Activated T-helper 9 cell treated with anti-CD3 and anti-CD28 coated beads, Interleukin-2, amount 50 U/mL, for 16 hours (primary cell): ENCODE measurements at regions not wholly inside any gene's neighbourhood (a gene's known extent, or its start where the extent isn't known, plus 50 kb on each side); places are given as distances from the start of the nearest gene placed in this dataset.

Experiments used
- DNase-seq: peaks from one replicate; pipeline ENCODE4 v3.0.0-alpha.2; 2020; ENCODE audit warnings: low read depth

DNA sequence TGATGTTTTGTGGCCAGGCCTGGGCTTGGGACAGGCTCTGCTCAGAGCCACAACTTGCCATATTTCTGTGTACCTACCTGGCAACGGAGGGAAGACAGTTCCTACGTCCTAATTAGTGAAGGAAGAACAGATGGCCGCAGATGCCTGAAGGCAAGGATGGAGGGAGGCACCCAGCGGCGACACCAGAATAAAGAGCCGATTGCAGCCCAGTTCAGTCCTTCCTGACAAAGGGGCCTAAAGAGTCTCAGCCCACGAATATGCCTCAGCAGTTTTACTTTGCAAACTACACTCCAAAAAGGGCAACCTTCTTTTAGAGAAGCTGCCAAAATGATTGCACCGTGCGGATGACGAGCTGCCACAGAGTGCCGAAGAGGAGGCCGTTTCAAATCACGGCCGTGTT is 585.8 kb downstream of the GLRX3 start:
- DNase-seq = no peak

DNA sequence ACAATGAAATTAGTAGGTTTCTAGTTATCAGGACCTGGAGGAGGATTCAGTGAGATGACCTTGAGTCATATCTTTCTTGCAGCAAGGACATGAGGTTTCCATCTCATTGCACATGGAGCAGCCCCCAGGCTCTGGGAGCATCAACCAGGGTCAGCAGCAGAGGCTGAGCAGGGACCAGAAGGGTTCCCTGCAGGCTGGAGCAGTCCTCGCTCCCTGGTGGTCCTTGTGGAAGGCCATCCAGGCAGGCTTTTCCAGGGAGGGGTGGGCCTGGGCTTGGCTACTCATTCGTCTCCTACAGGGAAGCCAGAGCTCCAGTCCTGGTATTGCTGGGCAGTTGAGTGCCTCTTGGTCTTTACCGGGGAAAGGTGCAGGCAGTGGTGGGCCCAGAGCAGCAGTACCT is 587.5 kb downstream of the GLRX3 start:
- no peak for DNase-seq

DNA sequence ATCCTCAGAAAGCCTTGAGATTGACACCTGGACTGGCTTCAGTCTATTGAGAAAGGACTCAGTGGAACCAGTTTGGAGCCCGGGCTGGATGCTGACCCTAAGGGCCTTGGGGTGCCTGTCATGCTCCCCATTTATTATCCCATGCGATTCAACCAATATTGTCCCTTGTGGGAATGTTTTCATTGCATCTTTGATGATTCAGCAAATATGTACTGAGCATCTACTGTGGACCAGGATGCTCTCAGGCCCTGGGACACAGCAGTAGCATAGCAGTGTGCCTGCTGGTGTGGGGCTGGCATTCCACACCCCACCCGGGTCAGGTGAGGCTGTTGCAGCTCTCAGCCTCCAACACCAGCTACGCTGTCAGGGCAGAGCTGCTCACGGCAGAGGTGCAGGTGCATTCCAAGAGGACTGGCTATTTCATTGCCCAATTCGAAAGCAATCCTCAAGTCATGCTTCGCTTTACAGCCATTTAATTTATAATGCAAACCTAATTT is 586.0 kb downstream of the TCERG1L start:
- DNase-seq = no peak

DNA sequence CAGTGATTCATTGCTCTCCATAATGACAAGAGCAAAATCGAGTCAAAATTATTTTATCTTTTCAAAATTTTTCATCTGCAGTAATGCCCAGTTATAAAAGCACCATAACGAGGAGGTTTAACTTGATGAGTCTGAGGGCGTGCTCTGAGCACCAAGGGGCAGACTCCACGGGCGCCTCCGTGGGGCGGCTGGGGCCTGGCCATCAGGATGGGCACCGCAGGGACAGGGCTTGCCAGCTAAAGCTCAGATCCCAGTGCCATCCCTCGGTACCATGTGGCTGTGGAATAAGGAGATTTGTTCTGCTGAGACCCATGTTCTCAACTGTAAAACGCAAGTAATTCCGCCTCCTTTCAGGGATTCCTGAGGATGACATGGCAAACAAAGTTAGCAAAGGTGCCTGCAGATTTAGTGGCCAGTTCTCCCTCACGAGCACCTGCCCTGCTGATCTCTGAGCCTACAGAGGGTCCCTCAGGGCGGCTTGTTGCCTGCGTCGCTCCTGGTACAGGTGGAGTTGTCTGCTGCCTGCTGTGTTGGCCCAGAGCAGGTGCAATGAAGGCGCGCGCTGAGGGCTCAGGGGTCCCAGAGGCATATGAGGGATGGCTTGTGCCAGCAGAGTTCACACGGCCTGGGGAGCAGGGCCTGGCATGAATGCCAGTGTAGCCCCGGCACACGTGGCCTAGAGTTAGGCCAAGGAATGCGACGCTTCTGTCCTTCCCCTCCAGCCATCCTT is 584.4 kb downstream of the TCERG1L start:
- DNase-seq = no peak

DNA sequence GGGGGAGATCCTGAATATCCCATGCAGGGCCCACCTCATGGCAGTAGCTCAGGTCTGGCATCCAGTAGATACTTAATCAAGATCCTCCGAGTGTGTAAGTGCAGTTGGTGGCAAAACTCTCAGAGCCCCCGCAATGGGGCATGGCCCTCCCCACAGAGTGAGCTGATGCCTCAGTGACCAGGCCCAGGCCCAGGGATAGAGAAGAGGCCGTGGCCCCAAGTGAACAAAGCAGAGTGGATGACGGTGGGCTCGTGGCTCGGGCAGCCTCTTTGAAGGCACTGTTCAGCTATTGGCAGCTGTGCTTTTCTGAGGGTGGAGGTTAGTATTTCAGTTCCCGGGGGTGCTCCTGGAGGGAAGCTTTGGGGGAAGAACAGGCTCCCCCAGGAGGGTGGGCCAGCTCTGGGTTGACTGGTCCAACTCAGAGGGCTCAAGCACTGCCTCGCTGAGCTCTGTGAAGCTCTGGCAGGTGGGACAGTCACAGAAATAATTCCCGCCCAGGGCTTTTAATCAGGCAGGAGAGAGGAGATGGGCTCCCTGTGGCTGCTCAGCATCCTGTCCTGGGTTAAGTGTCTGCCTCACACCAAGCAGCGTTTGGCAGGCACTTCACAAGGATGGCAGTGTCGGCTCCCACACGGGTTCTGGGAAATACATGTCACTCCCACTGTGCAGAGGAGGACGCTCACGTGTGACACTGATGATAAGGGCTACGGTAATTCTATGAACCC is 583.6 kb downstream of the TCERG1L start:
- no peak for DNase-seq

DNA sequence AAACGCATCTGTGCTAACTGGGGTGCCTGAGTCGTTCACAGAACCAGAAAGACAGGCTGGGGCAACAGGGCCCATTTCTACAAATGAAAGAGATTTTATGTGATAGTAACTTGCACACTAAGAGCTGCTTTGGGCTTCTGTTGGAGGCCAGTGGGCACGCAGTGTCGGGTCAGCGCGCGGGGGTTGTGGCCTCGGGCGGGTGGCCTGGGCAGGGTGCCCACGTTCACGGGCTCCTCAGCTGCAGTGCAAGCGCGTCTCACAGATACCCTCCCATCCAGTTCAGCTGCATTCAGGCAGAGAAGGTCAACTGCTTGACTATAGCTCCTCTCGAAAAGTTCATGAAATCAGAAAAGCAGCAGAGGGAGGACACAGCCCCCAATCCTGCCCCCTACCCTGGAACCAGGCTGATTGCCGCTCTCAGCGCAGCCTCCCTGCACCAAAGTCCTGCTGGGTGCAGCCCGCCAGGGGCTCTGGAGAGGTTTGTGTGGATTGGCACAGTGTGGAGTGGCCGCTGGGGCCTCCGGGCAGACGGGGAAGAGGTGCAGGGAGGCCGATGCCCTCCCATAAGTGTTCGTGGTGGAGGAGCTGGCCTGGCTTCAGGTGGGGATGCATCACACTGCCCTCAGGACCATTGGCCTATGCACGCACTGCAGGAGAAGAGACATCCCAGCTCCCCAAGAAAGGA is 582.8 kb downstream of the TCERG1L start:
- DNase-seq = no peak

DNA sequence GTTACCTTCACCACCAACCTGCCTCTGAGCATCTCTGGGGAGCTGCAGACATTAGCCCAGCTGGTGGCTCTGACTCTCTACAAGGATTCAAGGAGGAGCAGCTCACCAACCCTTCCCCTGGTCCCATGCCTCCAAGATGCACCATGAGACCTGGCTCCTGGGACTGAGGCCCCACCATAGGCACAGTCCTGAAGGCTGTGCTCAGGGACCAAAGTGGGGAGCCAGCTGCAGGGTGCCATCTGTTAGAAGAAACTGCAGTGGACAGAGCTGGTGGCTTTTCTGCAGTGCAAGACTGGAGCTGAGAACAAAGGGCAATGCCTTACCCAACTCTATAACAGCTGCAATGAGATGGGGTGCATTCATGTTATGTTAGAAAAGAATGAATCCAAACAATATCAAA is 581.6 kb downstream of the TCERG1L start:
- no peak for DNase-seq

DNA sequence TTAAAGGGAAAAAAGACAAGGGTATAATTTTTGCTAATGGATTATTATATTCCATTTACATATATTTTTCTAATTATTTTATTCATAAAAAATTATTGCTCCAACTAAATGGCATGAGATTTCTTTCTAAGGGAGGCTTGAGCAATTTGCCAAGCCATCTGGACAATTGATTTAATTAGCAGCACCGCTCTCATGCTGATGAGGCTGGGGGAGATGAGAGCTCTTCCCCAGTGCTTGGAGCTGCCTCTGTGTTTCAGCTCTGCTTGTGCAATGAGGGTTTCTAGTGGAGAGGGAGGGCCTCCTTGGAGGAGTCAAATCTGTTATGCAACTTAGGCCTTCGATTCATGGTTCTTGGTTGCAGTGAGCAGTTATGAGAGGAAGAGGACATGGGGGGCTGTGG is 574.3 kb downstream of the TCERG1L start:
- DNase-seq = no peak

DNA sequence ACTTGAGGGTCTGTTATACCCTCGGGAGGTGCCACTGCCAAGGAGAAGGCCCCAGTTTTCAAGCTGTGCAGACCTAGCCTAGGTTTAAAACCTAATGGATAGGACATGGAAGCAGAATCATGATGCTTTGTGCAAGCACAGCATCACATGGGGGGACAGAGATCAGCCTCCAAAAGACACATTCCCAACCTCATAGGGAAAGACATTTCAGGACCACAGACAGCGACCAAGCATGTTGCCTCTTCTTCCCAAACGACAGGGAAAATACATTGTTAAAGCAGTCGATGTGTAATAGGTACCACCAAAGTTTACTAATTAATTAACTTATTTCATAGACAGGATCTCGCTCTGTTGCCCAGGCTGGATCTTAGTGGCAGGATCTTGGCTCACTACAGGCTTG is 573.9 kb downstream of the TCERG1L start:
- DNase-seq = no peak

DNA sequence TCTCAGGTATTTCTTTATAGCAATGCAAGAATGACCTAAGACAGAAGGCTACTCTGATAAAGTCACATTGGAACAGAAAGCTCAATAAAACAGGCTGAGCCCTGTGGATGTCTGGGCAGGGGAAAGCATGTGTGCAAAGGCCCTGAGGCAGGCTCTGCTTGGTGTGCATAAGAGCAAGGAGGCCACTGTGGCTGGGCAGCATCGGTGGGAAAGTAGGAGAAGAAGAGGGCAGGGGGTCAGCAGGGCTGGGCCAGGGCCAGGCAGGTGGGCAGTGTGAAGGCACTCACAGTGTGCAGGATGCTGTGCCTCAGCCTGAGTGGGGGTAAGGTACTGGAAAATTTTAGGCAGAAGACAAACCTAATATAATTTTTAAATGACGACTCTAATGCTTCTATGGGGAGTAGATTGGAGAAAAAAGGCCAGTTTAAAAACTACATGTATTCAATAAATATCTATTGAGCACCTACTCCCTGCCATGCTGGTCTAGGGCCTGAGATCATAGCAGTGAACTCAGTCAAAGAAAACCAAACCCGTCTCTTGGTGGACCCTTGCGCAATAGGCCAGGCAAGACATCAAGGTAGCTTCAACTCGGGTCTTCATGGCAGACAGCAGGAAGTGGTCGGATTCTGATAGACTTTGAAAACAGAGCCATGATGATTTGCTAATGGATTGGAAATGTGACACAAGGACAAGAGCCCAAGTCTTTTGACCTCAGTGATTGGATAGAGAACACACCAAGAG is 572.3 kb downstream of the TCERG1L start:
- DNase-seq = no peak

DNA sequence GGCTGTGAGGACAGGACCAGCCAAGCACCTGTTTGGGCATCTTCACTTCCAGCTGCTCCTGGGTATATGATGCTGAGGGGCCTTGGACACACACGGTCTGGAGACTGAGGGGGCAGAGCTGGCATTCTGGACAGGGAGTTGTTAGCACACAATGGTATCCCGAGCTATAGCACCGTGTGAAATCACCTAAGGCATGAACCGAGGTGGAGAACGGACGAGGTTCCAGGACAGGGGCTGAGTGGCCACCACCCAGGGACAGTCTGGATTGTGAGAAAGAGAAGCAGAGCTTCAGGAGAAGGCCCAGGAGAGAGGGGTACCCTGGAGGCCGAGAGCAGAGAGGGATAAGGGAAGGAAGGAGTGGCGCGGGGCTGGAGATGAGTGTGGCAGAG is 571.8 kb downstream of the TCERG1L start:
- no peak for DNase-seq

DNA sequence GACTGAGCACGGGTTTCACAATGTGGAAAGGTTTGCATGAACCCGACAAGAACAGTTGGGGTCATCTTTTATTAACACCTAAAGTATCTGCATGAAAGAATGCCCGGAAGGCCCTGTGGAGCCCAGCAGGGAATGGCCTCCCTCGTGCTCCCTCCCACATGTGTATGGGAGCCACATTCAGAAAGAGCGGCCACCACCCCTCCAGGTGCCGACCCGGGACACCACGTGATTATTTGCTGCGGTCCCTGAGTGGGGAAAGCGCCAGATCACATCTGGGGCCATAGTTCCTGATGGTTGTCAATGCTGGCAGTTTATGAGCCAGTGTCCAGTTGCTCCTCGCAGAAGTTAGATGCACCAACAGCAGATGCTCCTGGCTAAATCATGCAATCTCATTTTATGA is 571.4 kb downstream of the TCERG1L start:
- no peak for DNase-seq

DNA sequence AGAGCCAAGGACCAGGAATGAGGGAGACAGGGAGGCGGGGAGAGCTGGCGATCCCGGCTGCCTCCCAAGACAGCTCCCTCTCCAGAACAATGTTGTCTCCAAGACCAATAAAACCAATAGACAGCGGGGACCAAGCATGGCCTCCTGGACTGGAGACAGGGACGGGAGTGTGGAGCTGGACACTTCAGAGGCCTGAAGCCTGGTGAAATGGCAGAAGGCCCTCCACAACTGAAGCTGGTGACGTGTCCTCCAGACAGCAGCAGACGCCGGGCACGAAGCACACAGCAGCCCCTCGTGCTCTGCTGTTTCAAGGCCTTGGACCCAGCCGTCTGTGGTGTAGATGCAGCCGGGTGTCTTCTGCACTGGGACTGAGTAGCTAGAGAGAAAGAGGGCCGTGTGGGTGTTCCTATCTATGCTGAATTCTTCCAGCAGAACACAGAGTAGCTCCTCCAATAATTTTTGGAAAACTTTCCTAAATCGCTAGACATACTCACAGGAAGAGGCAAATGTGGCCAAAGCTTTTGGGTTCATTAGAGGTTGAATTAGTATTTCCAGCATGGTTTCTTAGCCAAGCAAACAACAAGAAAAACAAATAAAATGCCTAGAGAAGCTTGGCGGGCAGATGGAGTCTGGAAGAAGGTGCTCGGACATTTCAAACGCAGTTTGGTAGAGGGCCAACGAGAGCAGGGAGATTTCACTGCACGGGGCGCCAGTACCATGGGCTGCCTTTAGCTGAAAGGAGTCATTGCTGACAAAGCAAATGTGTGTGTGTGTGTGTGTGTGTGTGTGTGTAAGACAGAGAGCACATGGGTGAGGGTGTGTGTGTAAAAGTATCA is 570.4 kb downstream of the TCERG1L start:
- no peak for DNase-seq

DNA sequence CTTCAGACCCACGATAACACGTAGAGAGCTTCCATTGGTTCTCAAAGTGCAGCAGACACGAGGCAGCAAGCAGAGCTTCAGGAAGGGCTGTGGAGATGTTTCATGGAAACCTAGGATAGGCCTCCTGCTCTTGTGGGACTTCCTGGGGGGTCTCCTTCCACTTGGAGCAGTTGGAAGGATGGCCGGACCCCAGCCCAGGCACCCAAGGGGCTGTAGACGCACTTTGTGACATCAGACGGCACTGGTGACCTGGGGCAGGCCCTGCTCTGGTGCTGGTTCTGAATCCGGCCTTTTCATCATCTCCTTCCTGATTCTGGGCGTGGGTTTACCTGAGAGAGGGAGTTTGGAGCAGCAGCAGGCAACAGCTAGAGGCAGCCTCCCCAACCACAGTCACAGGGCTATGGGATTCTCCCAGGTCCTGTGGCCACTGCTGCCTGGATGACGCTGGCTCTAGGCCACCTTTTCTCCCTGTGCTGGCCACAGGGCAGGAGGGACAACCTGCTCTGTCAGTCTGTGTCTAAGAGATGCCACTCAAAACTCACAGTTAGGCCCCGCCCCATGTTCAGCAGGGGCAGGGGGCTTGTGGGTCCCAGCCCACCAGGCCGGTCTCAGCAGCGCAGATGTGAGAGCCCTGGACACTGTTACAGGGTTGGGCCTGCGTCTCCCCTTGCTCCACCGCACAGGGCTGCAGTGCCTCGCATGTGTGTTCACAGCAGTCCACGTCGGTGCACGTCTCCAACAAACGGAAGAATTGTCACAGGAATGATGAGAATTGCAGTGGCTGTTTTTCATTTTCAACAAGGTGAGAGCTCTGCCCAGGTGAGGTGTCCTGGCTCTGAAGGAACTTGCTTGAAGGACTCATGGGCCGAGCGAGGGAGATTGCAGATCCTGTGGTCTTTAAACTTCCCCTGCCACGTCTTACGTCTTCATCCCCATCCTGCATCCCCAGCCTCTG is 569.3 kb downstream of the TCERG1L start:
- no peak for DNase-seq

DNA sequence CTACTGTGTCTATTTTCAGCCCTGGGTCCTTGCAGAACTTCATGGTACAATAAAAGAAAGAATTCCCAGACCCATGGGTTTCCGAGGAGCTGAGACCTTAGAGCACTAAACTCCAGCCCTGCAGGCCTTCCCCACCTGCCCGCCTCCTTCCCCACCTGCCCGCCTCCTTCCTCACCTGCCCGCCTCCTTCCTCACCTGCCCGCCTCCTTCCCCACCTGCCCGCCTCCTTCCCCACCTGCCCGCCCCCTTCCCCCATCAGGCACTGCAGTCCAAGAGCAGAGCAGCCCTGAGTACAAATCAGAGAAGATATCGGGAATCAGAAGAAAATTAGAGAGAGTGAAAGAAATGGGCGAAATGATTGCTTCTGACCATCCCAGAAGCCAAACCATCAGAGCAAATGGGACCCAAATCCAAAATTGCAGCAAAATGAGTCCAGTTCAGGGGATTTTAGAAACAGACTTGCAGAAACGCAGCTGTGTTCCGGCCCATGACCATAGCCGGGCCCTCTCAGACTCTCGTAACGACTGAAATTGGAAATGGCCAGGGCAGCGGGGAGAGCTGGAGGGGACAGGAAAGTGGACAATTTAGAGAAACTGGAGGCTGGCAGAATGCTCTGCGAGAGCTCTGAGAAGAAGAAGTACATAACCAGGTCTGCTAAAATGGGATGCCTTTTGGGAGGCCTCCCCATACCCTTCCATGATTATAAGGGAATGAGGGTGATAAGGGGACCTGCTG is 568.4 kb downstream of the TCERG1L start:
- no peak for DNase-seq

DNA sequence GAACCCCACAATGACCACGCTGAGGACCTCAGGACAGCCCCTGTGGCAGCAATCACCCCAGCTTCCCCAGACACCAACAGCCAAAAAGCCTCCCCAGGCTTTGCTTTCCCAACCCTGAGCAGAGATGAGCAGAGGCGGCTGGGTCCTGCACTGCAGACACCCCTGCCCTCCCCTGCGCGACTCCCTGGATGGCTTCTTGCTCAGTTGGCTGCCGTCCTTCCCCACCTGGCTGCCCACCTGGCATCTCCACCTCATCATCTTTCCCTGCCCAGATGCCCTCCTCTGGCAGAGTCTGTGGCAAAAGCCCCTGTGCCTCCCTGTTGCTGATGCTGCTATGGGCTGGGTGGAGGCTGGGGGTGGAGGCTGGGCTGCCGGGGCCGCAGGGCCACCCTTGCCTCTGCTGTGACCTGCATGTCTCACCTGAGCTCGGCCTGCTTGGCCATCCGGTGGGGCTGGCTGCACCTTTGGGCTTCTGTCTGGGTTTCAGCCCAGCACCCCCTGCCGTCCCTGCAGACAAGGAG is 567.7 kb downstream of the TCERG1L start:
- DNase-seq = no peak

DNA sequence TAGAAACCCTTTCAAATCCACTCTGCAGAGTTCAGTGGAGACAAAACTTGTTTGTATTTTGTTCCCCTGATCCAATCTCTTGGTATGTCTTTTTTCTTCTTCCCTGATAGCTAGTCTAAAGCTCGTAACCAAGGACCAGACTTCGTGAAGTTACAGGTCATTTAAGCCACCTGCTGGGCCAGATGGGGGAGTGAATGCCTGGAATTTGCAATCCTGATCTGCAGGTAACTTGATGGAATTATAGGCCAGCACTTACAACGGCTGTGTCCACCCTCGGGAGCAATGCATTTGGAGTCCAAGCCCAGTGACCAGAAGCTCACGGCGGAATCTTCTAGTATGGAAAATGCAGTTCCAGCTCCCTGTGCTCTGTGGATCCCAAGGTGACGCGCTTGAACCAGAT is 566.9 kb downstream of the TCERG1L start:
- DNase-seq = no peak

DNA sequence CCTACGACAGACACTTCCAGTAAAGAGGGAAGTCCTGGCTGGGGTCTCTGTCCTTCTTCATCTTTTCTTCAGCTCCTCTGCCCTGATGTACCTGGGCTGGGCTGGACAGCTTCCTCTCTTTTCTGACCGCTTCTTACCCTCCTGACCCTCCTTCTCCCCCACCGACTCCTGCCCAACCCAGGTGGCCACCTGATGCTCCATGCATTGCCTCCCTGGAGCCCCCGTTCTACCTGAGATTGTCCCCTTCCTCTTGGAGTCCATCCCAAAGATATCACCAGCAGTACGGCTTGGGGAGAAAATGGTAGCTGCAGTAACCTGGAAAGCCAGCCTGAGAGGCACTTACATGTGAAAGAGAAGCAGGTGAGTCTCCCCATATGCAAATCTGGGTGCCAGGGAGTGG is 566.3 kb downstream of the TCERG1L start:
- no peak for DNase-seq

DNA sequence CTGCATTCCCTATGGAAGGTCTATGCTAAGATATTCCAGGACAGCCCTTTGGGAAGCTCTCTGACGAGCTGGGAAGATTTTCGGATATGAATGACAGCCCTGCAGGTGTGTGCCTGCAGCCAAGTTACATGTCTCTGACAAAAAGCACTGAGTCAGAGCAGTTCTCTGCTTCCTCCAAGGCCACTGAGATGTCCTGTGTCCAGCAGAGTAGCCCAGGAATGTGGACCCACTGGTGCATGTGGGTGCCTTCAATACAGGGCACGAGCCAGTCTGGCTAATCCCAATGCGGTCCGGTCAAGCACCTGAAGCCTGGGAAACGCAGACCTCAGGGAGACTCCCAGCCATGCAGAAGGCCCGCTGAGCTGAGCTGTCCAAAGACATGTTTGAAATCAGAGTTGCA is 565.7 kb downstream of the TCERG1L start:
- no peak for DNase-seq
